Keratinocyte (primary cell): ENCODE measurements at regions not wholly inside any gene's neighbourhood (a gene's known extent, or its start where the extent isn't known, plus 50 kb on each side); places are given as distances from the start of the nearest gene placed in this dataset.

ENCODE experiments used
- CTCF ChIP-seq, 3 experiments: IDR thresholded peaks in 1 of 3; conservative IDR thresholded peaks in 1 of 3; optimal IDR thresholded peaks in 1 of 3; 2 replicates in 2 of 3; 3 replicates in 1 of 3; pipeline versions ENCODE3 to v1.5.1; 2011; ENCODE audit warnings: low read length in 3 of 3, mild to moderate bottlenecking in 3 of 3, moderate library complexity in 2 of 3, control low read depth in 1 of 3, inconsistent platforms in 1 of 3; ENCODE audit not compliant: insufficient read depth in 2 of 3; ENCODE audit errors: extremely low read depth in 1 of 3
- EZH2 ChIP-seq: IDR thresholded peaks from one replicate; pipeline ENCODE4 v1.6.1; 2012; ENCODE audit warnings: inconsistent platforms, mild to moderate bottlenecking, low read length, moderate library complexity

GRCh38 chr9:2987679-2988078 is 143.8 kb upstream of the PUM3 start:
- TF ChIP-seq CTCF (optimal IDR thresholded peaks at IDR 0.05 in 1 of 3, IDR thresholded peaks at IDR 0.05 in 1 of 3, conservative IDR thresholded peaks at IDR 0.05 in 1 of 3; ENCODE audit: extremely low read depth in 1 of 3, insufficient read depth in 2 of 3, low read length in 3 of 3): no peak
- TF ChIP-seq EZH2: no peak
